ENCODE measurements at regions not wholly inside any gene's neighbourhood (a gene's known extent, or its start where the extent isn't known, plus 50 kb on each side); places are given as distances from the start of the nearest gene placed in this dataset.

GRCh38 chr6:100084991-100085364 is 91.0 kb upstream of the MCHR2 start:
- TF ChIP-seq, protein P1, sequence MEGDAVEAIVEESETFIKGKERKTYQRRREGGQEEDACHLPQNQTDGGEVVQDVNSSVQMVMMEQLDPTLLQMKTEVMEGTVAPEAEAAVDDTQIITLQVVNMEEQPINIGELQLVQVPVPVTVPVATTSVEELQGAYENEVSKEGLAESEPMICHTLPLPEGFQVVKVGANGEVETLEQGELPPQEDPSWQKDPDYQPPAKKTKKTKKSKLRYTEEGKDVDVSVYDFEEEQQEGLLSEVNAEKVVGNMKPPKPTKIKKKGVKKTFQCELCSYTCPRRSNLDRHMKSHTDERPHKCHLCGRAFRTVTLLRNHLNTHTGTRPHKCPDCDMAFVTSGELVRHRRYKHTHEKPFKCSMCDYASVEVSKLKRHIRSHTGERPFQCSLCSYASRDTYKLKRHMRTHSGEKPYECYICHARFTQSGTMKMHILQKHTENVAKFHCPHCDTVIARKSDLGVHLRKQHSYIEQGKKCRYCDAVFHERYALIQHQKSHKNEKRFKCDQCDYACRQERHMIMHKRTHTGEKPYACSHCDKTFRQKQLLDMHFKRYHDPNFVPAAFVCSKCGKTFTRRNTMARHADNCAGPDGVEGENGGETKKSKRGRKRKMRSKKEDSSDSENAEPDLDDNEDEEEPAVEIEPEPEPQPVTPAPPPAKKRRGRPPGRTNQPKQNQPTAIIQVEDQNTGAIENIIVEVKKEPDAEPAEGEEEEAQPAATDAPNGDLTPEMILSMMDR (IDR thresholded peaks at IDR 0.05; ENCODE audit: insufficient read depth, low read length, poor library complexity, severe bottlenecking), result no peak
- TF ChIP-seq EZH2phosphoT487 (conservative IDR thresholded peaks at IDR 0.05; ENCODE audit: low read length), result no peak
